Thyroid gland (tissue), 4 donors: ENCODE measurements at regions not wholly inside any gene's neighbourhood (a gene's known extent, or its start where the extent isn't known, plus 50 kb on each side); places are given as distances from the start of the nearest gene placed in this dataset. TPM values are rescaled to one million over a fixed set of nuclear protein-coding genes. Genes with fewer than 3 reads are reported as not detected.

ENCODE experiments used
- DNase-seq, 2 donors: peaks; one replicate each; pipeline ENCODE4 v3.0.0-alpha.2; 2019
- H3K27ac ChIP-seq, 3 donors: fragments of 200-600 bp; sonication (generic); 1 replicate in 2 of 3; 2 replicates in 1 of 3; pipeline ENCODE4 v1.5.1; 2016 to 2019; ENCODE audit warnings: mild to moderate bottlenecking in 1 of 3, moderate library complexity in 1 of 3
- H3K27me3 ChIP-seq: fragments of 200-600 bp; sonication (generic); one replicate; pipeline ENCODE4 v1.5.1; 2019
- H3K36me3 ChIP-seq, 2 donors: fragments of 200-600 bp; sonication (generic); one replicate each; pipeline ENCODE4 v1.5.1; 2016 to 2019
- H3K4me1 ChIP-seq, 2 donors: fragments of 200-600 bp; sonication (generic); one replicate each; pipeline ENCODE4 v1.5.1; 2017 to 2019
- H3K4me3 ChIP-seq, 3 donors: fragments of 200-600 bp; sonication (generic); replicated peaks in 1 of 3; 1 replicate in 2 of 3; 2 replicates in 1 of 3; pipeline ENCODE4 v1.5.1; 2016; ENCODE audit warnings: mild to moderate bottlenecking in 1 of 3
- H3K9me3 ChIP-seq: fragments of 200-600 bp; sonication (generic); one replicate; pipeline ENCODE4 v1.5.1; 2017
- CTCF ChIP-seq, 6 experiments: fragments of 200-600 bp in 3 of 6; fragments of 450-650 bp in 3 of 6; sonication (generic) in 3 of 6; IDR thresholded peaks; one replicate each; pipeline ENCODE4 v1.5.1; 2016 to 2019; ENCODE audit warnings: antibody characterized with exemption in 6 of 6, mild to moderate bottlenecking in 2 of 6, inconsistent platforms in 1 of 6, moderate library complexity in 1 of 6
- POLR2A ChIP-seq, 2 donors: fragments of 450-650 bp; IDR thresholded peaks; one replicate each; pipeline ENCODE4 v1.6.1; 2017; ENCODE audit warnings: antibody characterized with exemption in 2 of 2, mild to moderate bottlenecking in 2 of 2, moderate library complexity in 1 of 2
- WGBS, 2 donors: methylation state at CpG; one replicate each; pipeline ENCODE4 v1.1.5; 2017; 5-methylcytosine and 5-hydroxymethylcytosine counted together
- intact Hi-C: fragments of 100-400 bp; cut with DNase I; formaldehyde crosslinking; loops from one replicate; pipeline ENCODE4 v1.15.1; 2023
- microRNA counts, 2 donors: library from miRNA; unstranded; fragments of <30 nt; microRNA quantifications; one replicate each; lab custom pipeline; 2016 to 2017
- microRNA-seq: library from miRNA; unstranded; fragments of <30 nt; microRNA quantifications from one replicate; pipeline ENCODE4, GENCODE V29; 2016
- small RNA-seq: library from RNA; depleted of rRNA; stranded (forward); fragments of <200 nt; gene quantifications from one replicate; pipeline ENCODE3, GENCODE V24; 2016

GRCh38 chr6:155510879-155511278, 55.2 kb upstream of the NOX3 start:
- DNase-seq: no peak
- Histone ChIP-seq H3K36me3 (no peaks in the 10 kb centered on the region), H3K4me1 (no peaks in the 10 kb centered on the region), H3K4me3 (no peak overlapping the region), H3K27me3 (no peaks in the 10 kb centered on the region), H3K27ac (no peak overlapping the region), H3K9me3 (no peaks in the 10 kb centered on the region)
- no peak for TF ChIP-seq POLR2A (IDR thresholded peaks at IDR 0.05)
- TF ChIP-seq CTCF (IDR thresholded peaks at IDR 0.05): no peak
- intact Hi-C loops: no loop called here
- 55 to 89% methylated on average over 1 of the region's 1 CpG for WGBS, 2 donors

DNA sequence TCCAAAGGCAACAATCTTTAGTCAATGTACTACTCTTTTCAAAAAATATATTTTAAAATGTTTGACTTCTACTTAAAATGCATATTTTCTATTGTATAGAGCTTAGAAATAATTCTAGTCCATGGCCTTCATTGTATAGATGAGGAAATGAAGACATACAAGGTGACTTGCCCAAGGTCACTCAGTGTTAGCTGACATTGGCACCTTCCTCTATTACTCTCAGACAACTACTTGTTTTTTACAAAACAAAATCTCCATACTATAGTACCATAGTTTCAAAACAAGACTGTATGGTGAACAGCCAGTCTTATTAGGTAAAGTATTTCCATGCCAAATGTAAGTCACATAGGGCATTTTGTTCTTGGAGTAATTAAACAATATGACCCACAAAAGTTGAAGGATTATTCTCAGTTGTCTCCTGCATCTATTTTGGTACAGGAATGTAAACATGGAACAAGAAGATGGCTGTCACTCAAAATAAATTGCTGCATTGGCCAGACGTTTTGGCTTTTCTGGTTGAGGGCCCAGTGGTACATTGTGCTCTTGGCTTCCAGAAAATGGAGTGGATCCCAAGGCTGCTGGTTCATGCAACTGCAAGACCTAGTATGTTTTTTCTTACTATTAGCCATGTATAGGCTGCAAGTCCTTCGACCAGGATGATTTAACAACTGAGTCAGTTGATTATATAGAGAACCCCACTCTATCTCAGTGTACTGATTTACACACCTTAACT, 54.3 kb upstream of the NOX3 start:
- intact Hi-C loops: no loop called here
- no peak for TF ChIP-seq POLR2A (IDR thresholded peaks at IDR 0.05)
- H3K36me3 ChIP-seq: no peaks in the 10 kb centered on the region
- no peaks in the 10 kb centered on the region for H3K4me1 ChIP-seq
- no peak for DNase-seq
- WGBS, 2 donors: 65 to 80% methylated on average over 2 of the region's 2 CpGs
- H3K27ac ChIP-seq: no peak overlapping the region
- no peaks in the 10 kb centered on the region for H3K27me3 ChIP-seq
- H3K4me3 ChIP-seq: no peak overlapping the region
- H3K9me3 ChIP-seq: no peaks in the 10 kb centered on the region

DNA sequence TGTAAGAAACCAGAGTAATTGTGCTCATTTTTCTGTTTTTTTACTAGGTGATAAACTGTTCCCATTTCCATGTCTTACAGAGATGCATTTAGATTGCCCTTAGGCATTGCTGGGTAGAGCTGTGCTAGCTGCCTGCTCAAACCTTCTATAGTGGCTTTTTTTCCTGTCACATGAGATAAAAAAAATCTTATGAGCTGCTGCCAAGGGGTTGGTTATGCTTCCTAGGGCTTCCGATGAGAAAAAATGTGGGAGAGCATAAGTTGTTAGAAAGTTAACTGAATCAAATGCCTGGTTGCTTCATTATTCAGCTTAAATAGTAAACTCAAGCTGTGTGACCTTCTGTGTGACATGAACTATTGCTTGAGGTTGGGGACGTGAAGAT, 50.0 kb upstream of the NOX3 start:
- intact Hi-C loops: no loop called here
- no peak overlapping the region for H3K27ac ChIP-seq
- DNase-seq: no peak
- H3K9me3 ChIP-seq: no peaks in the 10 kb centered on the region
- 54 to 59% methylated on average over 2 of the region's 2 CpGs for WGBS, 2 donors
- no peak for TF ChIP-seq CTCF (IDR thresholded peaks at IDR 0.05)
- no peak for TF ChIP-seq POLR2A (IDR thresholded peaks at IDR 0.05)
- no peaks in the 10 kb centered on the region for H3K36me3 ChIP-seq
- H3K4me3 ChIP-seq: no peak overlapping the region
- no peaks in the 10 kb centered on the region for H3K27me3 ChIP-seq
- no peaks in the 10 kb centered on the region for H3K4me1 ChIP-seq

MicroRNAs in the stretch of these regions (microRNA counts, 767-probe panel; counts per million panel counts)
- 0 counts per million in 2 donors for microRNA hsa-miR-1202 (lab: Ali Mortazavi, UCI)

Small RNAs in the stretch of these regions (microRNA-seq; reads per million reads assigned to microRNA genes)
- gene MIR1202: not detected

Small RNAs in the stretch of these regions (small RNA-seq; reads per million reads assigned to genes)
- gene MIR1202: not detected
- not detected for gene RNU7-152P
- gene SNORD28B: not detected
